Ovary (tissue), 7 donors: ENCODE measurements at regions not wholly inside any gene's neighbourhood (a gene's known extent, or its start where the extent isn't known, plus 50 kb on each side); places are given as distances from the start of the nearest gene placed in this dataset.

Experiments
- DNase-seq, 5 donors: peaks; one replicate each; pipeline ENCODE4 v3.0.0-alpha.2; 2019 to 2020
- H3K27ac ChIP-seq, 2 donors: fragments of 200-600 bp; one replicate each; pipeline versions ENCODE4 v1.5.1 to v1.8.0; 2019 to 2022
- H3K27me3 ChIP-seq: fragments of 200-600 bp; one replicate; pipeline ENCODE4 v1.8.0; 2022
- H3K36me3 ChIP-seq: fragments of 200-600 bp; sonication (generic); one replicate; pipeline ENCODE4 v1.5.1; 2019
- H3K4me1 ChIP-seq: one replicate; pipeline ENCODE4 v1.8.1; 2013; ENCODE audit warnings: mild to moderate bottlenecking, moderate library complexity; ENCODE audit not compliant: insufficient read depth
- H3K4me3 ChIP-seq: fragments of 200-600 bp; sonication (generic); one replicate; pipeline ENCODE4 v1.5.1; 2017
- H3K9me3 ChIP-seq, 2 donors: fragments of 200-600 bp in 1 of 2; sonication (generic) in 1 of 2; one replicate each; pipeline versions ENCODE4 v1.5.1 to v1.8.1; 2013 to 2019; ENCODE audit warnings: mild to moderate bottlenecking in 1 of 2, moderate library complexity in 1 of 2
- CTCF ChIP-seq, 3 donors: fragments of 450-650 bp in 2 of 3; fragments of 200-600 bp in 1 of 3; IDR thresholded peaks; one replicate each; pipeline versions ENCODE4 v1.5.1 to v1.8.0; 2016 to 2022; ENCODE audit warnings: antibody characterized with exemption in 3 of 3, mild to moderate bottlenecking in 1 of 3
- EP300 ChIP-seq: sonication (generic); formaldehyde crosslinking; IDR thresholded peaks from one replicate; pipeline ENCODE4 v1.6.1; 2017; ENCODE audit warnings: antibody characterized with exemption
- POLR2A ChIP-seq: fragments of 450-650 bp; IDR thresholded peaks from one replicate; pipeline ENCODE4 v1.6.1; 2017; ENCODE audit warnings: antibody characterized with exemption, mild to moderate bottlenecking, moderate library complexity
- WGBS, 3 donors: extraction: QIAGEN DNeasy Blood & Tissue Kit in 1 of 3; methylation state at CpG; one replicate each; pipeline versions ENCODE4 v1.1.5 to v1.1.7; 2013 to 2017; 5-methylcytosine and 5-hydroxymethylcytosine counted together
- intact Hi-C, 4 donors: fragments of 100-400 bp; cut with DNase I; formaldehyde crosslinking; loops; one replicate each; pipeline versions ENCODE4 v1.11.0 to v1.15.1; 2022 to 2023
- donor health status: DM: no; HTN: no; CAD: no; lungs with moderate emphysema.
- donor health status: DM: no; HTN: no; CAD: no.
- donor health status: Bipolar disorder and iron deficiency.
- donor health status: DM: no; HTN: no; CAD: no.
- donor health status: DM: yes; HTN: yes; CAD: no.

DNA sequence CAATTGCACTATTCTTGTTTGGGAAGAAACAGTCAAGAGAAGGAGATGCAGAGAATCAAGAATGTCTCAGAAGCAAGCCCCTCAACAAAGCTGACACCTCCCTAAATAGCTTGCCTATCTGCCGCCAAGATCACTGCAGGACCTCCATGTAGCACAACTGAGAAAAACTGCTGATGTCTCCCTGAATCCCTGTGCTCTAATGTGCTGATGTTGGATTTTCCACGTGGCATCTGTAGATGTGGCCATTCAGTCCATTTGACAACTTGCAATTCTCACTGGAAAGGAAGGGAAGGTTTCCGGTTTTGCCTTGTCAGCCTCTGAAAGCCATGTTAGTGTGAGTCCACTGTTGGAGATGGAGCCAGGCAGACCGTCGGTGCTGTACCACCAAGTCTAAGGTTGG, 374.0 kb downstream of the DIRAS2 start:
- DNase-seq = no peak
- TF ChIP-seq CTCF (IDR thresholded peaks at IDR 0.05) = no peak
- TF ChIP-seq EP300 = no peak
- no peak for TF ChIP-seq POLR2A
- H3K36me3 ChIP-seq = no peaks in the 10 kb centered on the region
- H3K9me3 ChIP-seq = no peaks in the 10 kb centered on the region
- no peak overlapping the region for H3K27ac ChIP-seq
- intact Hi-C loops = no loop called here
- H3K27me3 ChIP-seq = no peaks in the 10 kb centered on the region
- H3K4me3 ChIP-seq = no peak overlapping the region
- 57 to 84% (median 79%) methylated on average over 5 of the region's 5 CpGs for WGBS, 3 donors
- no peaks in the 10 kb centered on the region for H3K4me1 ChIP-seq

DNA sequence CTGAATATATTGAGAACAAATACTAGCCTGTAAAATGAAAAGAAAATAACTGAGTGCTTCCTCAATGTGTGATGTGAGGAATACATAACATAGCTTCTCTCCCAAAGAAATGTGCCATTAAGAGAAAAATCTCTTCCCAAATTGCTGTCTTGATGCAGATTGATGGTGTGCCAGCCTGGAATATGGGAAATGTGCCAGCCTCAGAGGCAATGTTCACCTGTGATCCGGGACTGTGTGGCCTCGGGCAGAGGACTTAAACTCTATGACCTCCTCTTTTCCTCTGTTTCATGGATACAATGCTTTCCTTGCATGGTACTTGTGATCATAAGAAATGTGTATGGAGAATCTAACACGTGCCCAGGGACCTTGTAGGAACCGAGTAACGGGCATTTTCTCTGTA, 370.9 kb downstream of the DIRAS2 start:
- DNase-seq = no peak
- WGBS, 3 donors = 64 to 73% (median 70%) methylated on average over 5 of the region's 5 CpGs

GRCh38 chr9:90274725-90275124, 367.9 kb downstream of the DIRAS2 start:
- TF ChIP-seq POLR2A = no peak
- TF ChIP-seq CTCF (IDR thresholded peaks at IDR 0.05) = no peak
- TF ChIP-seq EP300 = no peak
- H3K36me3 ChIP-seq = no peaks in the 10 kb centered on the region
- no peaks in the 10 kb centered on the region for H3K9me3 ChIP-seq
- intact Hi-C loops = no loop called here
- no peak overlapping the region for H3K27ac ChIP-seq
- WGBS, 3 donors = 72 to 83% (median 73%) methylated on average over 4 of the region's 4 CpGs
- H3K4me1 ChIP-seq = no peaks in the 10 kb centered on the region
- H3K27me3 ChIP-seq = no peaks in the 10 kb centered on the region
- DNase-seq = no peak
- no peak overlapping the region for H3K4me3 ChIP-seq

More for the DNA sequence above, 370.9 kb downstream of the DIRAS2 start:
- Histone ChIP-seq H3K4me3 (no peak overlapping the region), H3K4me1 (no peaks in the 10 kb centered on the region), H3K36me3 (no peaks in the 10 kb centered on the region), H3K27ac (no peak overlapping the region), H3K9me3 (no peaks in the 10 kb centered on the region), H3K27me3 (no peaks in the 10 kb centered on the region)
- TF ChIP-seq EP300 = no peak
- TF ChIP-seq POLR2A = no peak
- no peak for TF ChIP-seq CTCF (IDR thresholded peaks at IDR 0.05)
- intact Hi-C loops = no loop called here

- Histone ChIP-seq H3K4me1 (no peaks in the 10 kb centered on the region), H3K4me3 (no peak overlapping the region), H3K27ac (no peak overlapping the region), H3K36me3 (no peaks in the 10 kb centered on the region), H3K27me3 (no peaks in the 10 kb centered on the region), H3K9me3 (no peaks in the 10 kb centered on the region)
- DNase-seq = no peak
- 71 to 73% (median 73%) methylated on average over 2 of the region's 2 CpGs for WGBS, 3 donors
- TF ChIP-seq EP300 (no peak), CTCF (IDR thresholded peaks at IDR 0.05) (no peak), POLR2A (no peak)
- intact Hi-C loops = no loop called here
Observed at GRCh38 chr9:90285946-90286345, 356.7 kb downstream of the DIRAS2 start.
